ENCODE measurements at regions not wholly inside any gene's neighbourhood (a gene's known extent, or its start where the extent isn't known, plus 50 kb on each side); places are given as distances from the start of the nearest gene placed in this dataset.
A peak's percentile ranks its signal among the peaks of the same experiment; 100 is the strongest.

- H3K27me3 ChIP-seq (ENCODE audit: insufficient read depth, low read length): peaks cover 7% of the 10 kb centered on the region; the same call in 1 of the 2 replicates
- TF ChIP-seq EZH2 (IDR thresholded peaks at IDR 0.05) (no peak), RAD21 (IDR thresholded peaks at IDR 0.05; ENCODE audit: low read depth) (peak; percentile 68), POLR2A (IDR thresholded peaks at IDR 0.05; ENCODE audit: borderline replicate concordance, extremely low read depth, insufficient read depth, insufficient read length) (no peak), SRF (IDR thresholded peaks at IDR 0.05; ENCODE audit: low read depth) (no peak), CEBPB (IDR thresholded peaks at IDR 0.05; ENCODE audit: low read depth) (no peak), TCF7L2 (IDR thresholded peaks at IDR 0.05; ENCODE audit: borderline replicate concordance, extremely low read depth, insufficient read depth, insufficient read length) (no peak), REST (IDR thresholded peaks at IDR 0.05; ENCODE audit: low read depth) (no peak), YY1 (IDR thresholded peaks at IDR 0.05; ENCODE audit: extremely low read depth, insufficient replicate concordance, low read depth, low read length) (no peak), ZNF274 (IDR thresholded peaks at IDR 0.05; ENCODE audit: low read depth, low read length) (no peak), MAX (IDR thresholded peaks at IDR 0.05) (no peak)
- TF ChIP-seq, protein P1, sequence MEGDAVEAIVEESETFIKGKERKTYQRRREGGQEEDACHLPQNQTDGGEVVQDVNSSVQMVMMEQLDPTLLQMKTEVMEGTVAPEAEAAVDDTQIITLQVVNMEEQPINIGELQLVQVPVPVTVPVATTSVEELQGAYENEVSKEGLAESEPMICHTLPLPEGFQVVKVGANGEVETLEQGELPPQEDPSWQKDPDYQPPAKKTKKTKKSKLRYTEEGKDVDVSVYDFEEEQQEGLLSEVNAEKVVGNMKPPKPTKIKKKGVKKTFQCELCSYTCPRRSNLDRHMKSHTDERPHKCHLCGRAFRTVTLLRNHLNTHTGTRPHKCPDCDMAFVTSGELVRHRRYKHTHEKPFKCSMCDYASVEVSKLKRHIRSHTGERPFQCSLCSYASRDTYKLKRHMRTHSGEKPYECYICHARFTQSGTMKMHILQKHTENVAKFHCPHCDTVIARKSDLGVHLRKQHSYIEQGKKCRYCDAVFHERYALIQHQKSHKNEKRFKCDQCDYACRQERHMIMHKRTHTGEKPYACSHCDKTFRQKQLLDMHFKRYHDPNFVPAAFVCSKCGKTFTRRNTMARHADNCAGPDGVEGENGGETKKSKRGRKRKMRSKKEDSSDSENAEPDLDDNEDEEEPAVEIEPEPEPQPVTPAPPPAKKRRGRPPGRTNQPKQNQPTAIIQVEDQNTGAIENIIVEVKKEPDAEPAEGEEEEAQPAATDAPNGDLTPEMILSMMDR (IDR thresholded peaks at IDR 0.05 in 2 of 3, conservative IDR thresholded peaks at IDR 0.05 in 1 of 3; ENCODE audit: borderline replicate concordance in 1 of 3, insufficient read depth in 1 of 3, low read depth in 2 of 3, low read length in 2 of 3): peak; percentile 50 to 78 (median 71); a peak in 5 of 6 replicates
- ATAC-seq: peak; percentile 81
- H2AFZ ChIP-seq (ENCODE audit: low read depth, low read length, poor library complexity, severe bottlenecking): no peak overlapping the region
- no peaks in the 10 kb centered on the region for H3K9me2 ChIP-seq (ENCODE audit: insufficient read depth)
- peak; percentile 39 for DNase-seq (ENCODE audit: low read depth, low spot score)
- no TSS peak for BruUV-seq (replicated peaks)
- ChIA-PET POLR2A (no interaction called here), RAD21 (ENCODE audit: low non-redundant PET in 1 of 2, low total read pairs in 2 of 2, uncharacterized antibody in 2 of 2, unreplicated experiment in 2 of 2) (interaction anchor here in 1 of 2 experiments (0.6 kb wide), 1 partner anchor 531 kb away, joined by 3 read pairs; no protein-coding TSS in a partner anchor), CTCF (interaction anchor here (0.6 to 3.2 kb wide), 18 partner anchors 10 to 878 kb away, joined by 3 to 48 read pairs (median 4); no protein-coding TSS in a partner anchor)
- H3K4me1 ChIP-seq (ENCODE audit: control insufficient read depth in 1 of 2, insufficient read depth in 2 of 2, low read length in 2 of 2): no peaks in the 10 kb centered on the region
- no peaks in the 10 kb centered on the region for H4K20me1 ChIP-seq (ENCODE audit: insufficient read depth)
- H3K4me2 ChIP-seq (ENCODE audit: low read length): no peak overlapping the region
- no peak overlapping the region for H3K27ac ChIP-seq (ENCODE audit: low read depth, low read length)
- H3K79me2 ChIP-seq (ENCODE audit: insufficient read depth, low read length): no peaks in the 10 kb centered on the region
- H3K36me3 ChIP-seq (ENCODE audit: control insufficient read depth in 1 of 2, insufficient read depth in 2 of 2, low read length in 2 of 2): no peaks in the 10 kb centered on the region
- H3K9me3 ChIP-seq (ENCODE audit: control insufficient read depth in 1 of 2, insufficient read depth in 1 of 2, low read depth in 1 of 2, low read length in 2 of 2): no peaks in the 10 kb centered on the region
- intact Hi-C loops (cut with micrococcal nuclease): no loop called here
- no peak overlapping the region for H3K9ac ChIP-seq (ENCODE audit: low read length)
- H3K4me3 ChIP-seq (replicated peaks in 1 of 2; ENCODE audit: low read depth in 1 of 2, low read length in 2 of 2): no peak overlapping the region
Measured at GRCh38 chr2:222024932-222025880, 273.6 kb downstream of the PAX3 start.

All from HCT116 (cell line).